ENCODE measurements at regions not wholly inside any gene's neighbourhood (a gene's known extent, or its start where the extent isn't known, plus 50 kb on each side); places are given as distances from the start of the nearest gene placed in this dataset.

- TF ChIP-seq CTCF (optimal IDR thresholded peaks at IDR 0.05 in 1 of 3, IDR thresholded peaks at IDR 0.05 in 1 of 3, conservative IDR thresholded peaks at IDR 0.05 in 1 of 3; ENCODE audit: extremely low read depth in 1 of 3, insufficient read depth in 2 of 3, low read length in 3 of 3) (no peak), EZH2 (IDR thresholded peaks at IDR 0.05; ENCODE audit: low read length) (no peak)
These were observed 256.6 kb downstream of the SPRY1 start for GRCh38 chr4:123653236-123653635.
